A549 (cell line): ENCODE measurements at regions not wholly inside any gene's neighbourhood (a gene's known extent, or its start where the extent isn't known, plus 50 kb on each side); places are given as distances from the start of the nearest gene placed in this dataset.

ENCODE experiments used
- CTCF ChIP-seq: fragments of >200 bp; sonication (Bioruptor Twin); formaldehyde crosslinking; IDR thresholded peaks from 3 replicates; pipeline ENCODE4 v1.5.1; 2016
- FOSL2 ChIP-seq, 2 experiments: fragments of 450-650 bp in 1 of 2; fragments of >200 bp in 1 of 2; sonication (Bioruptor Twin) in 1 of 2; formaldehyde crosslinking; IDR thresholded peaks; 2 replicates each; pipeline versions ENCODE4 v1.5.0 to v1.6.1; 2016 to 2020; ENCODE audit warnings: mild to moderate bottlenecking in 1 of 2, moderate library complexity in 1 of 2
- MAX ChIP-seq: IDR thresholded peaks from 2 replicates; pipeline ENCODE4 v1.6.1; 2012
- SREBF2 ChIP-seq: fragments of 450-650 bp; IDR thresholded peaks from 2 replicates; pipeline ENCODE4 v1.6.1; 2014; ENCODE audit warnings: mild to moderate bottlenecking, moderate library complexity

- TF ChIP-seq CTCF = no peak
- no peak for TF ChIP-seq SREBF2
- no peak for TF ChIP-seq MAX
- no peak for TF ChIP-seq FOSL2 (IDR thresholded peaks at IDR 0.05)
- no peak for TF ChIP-seq FOSL2 (CRISPR knock-in tag; IDR thresholded peaks at IDR 0.05)
Measured at GRCh38 chr16:79501446-79501845, 99.1 kb downstream of the MAF start.
